ENCODE measurements at regions not wholly inside any gene's neighbourhood (a gene's known extent, or its start where the extent isn't known, plus 50 kb on each side); places are given as distances from the start of the nearest gene placed in this dataset.
"Not testable (repeated sequence)": the region's sequence is repeated elsewhere in the genome, so short reads cannot be mapped to it uniquely, and the experiment has no call there.

DNA sequence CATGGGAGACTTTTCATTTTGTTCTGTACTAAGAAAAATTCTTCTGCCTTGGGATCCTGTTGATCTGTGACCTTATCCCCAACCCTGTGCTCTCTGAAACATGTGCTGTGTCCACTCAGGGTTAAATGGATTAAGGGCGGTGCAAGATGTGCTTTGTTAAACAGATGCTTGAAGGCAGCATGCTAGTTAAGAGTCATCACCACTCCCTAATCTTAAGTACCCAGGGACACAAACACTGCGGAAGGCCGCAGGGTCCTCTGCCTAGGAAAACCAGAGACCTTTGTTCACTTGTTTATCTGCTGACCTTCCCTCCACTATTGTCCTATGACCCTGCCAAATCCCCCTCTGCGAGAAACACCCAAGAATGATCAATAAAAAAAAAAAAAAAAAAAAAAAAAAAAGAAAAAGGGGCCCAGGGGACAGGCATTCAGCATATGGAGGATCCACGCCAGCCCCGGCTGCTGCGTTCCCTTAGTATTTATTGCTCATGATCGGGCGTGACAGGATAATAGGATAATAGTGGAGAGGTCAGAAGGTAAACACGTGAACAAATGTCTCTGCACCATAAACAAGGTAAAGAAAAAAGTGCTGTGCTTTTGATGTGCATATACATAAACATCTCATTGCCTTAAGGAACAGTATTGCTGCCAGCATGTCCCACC, 113.7 kb upstream of the ZNF92 start:
- TF ChIP-seq, protein P1, sequence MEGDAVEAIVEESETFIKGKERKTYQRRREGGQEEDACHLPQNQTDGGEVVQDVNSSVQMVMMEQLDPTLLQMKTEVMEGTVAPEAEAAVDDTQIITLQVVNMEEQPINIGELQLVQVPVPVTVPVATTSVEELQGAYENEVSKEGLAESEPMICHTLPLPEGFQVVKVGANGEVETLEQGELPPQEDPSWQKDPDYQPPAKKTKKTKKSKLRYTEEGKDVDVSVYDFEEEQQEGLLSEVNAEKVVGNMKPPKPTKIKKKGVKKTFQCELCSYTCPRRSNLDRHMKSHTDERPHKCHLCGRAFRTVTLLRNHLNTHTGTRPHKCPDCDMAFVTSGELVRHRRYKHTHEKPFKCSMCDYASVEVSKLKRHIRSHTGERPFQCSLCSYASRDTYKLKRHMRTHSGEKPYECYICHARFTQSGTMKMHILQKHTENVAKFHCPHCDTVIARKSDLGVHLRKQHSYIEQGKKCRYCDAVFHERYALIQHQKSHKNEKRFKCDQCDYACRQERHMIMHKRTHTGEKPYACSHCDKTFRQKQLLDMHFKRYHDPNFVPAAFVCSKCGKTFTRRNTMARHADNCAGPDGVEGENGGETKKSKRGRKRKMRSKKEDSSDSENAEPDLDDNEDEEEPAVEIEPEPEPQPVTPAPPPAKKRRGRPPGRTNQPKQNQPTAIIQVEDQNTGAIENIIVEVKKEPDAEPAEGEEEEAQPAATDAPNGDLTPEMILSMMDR (IDR thresholded peaks at IDR 0.05) = not testable (repeated sequence)
- TF ChIP-seq POLR2A (IDR thresholded peaks at IDR 0.05) = not testable (repeated sequence)

All from body of pancreas (tissue), 4 donors.